ENCODE measurements at regions not wholly inside any gene's neighbourhood (a gene's known extent, or its start where the extent isn't known, plus 50 kb on each side); places are given as distances from the start of the nearest gene placed in this dataset.
"Not testable (repeated sequence)": the region's sequence is repeated elsewhere in the genome, so short reads cannot be mapped to it uniquely, and the experiment has no call there.

GRCh38 chrX:31014474-31014873 is 57.4 kb downstream of the FTHL17 start:
- not testable (repeated sequence) for ATAC-seq (replicated peaks); H3K36me3 Mint-ChIP-seq (ENCODE audit: low read depth); H3K4me3 Mint-ChIP-seq; H3K27ac Mint-ChIP-seq; H3K27me3 Mint-ChIP-seq; H3K4me1 Mint-ChIP-seq; H3K9me3 Mint-ChIP-seq

DNA sequence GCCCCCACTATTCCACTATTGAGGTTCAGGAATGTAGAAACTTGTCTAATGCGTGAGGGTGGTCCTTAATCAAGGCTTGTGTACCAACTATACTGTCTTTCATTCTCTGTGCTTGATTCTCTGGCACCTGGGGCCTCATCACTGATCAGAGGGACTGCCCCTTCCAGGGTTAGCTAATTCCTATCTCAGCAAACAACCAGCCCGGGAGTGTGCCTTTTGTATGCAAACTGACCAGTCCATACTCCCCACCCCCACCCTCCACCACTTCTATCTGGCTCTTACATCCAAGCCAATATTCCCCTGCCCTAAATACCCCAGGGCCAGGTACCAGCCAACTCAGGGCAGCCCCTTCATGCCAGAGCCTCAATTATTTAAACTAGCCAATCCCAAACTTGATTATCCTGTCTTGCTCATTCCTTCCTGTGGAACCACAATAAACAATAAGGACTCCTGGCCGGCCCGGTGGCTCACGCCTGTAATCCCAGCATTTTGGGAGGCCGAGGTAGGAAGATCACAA is 59.3 kb downstream of the FTHL17 start:
- Mint-ChIP-seq H3K27ac (no peak overlapping the region), H3K36me3 (ENCODE audit: low read depth) (no peaks in the 10 kb centered on the region), H3K4me1 (no peaks in the 10 kb centered on the region), H3K4me3 (no peak overlapping the region), H3K9me3 (no peaks in the 10 kb centered on the region), H3K27me3 (no peaks in the 10 kb centered on the region)
- ATAC-seq (replicated peaks): no peak

DNA sequence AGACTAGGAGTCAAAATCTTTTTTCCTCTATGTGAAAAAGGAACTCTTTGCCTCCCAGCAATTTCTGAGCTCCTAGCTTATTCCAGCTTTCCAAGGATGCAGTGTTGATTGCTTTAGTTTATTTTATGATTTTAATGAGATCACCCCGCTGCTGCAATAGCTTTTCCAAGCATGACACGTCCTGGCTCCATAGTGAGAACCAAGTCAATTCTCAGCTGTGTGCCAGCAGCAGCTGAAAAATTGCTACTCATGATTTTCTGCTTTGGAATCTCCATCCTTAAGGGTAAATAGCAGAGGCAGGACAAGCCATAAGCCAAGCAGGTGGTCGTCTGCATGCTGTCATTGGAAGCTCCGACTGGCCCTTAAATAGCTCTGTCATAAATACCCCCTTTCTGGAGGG is 64.5 kb downstream of the FTHL17 start:
- Mint-ChIP-seq H3K9me3 (no peaks in the 10 kb centered on the region), H3K36me3 (ENCODE audit: low read depth) (no peaks in the 10 kb centered on the region), H3K4me3 (no peak overlapping the region), H3K27ac (no peak overlapping the region), H3K27me3 (no peaks in the 10 kb centered on the region), H3K4me1 (no peaks in the 10 kb centered on the region)
- ATAC-seq (replicated peaks): no peak

- Mint-ChIP-seq H3K9me3 (no peaks in the 10 kb centered on the region), H3K36me3 (ENCODE audit: low read depth) (no peaks in the 10 kb centered on the region), H3K4me1 (no peaks in the 10 kb centered on the region), H3K4me3 (no peak overlapping the region), H3K27ac (no peak overlapping the region), H3K27me3 (no peaks in the 10 kb centered on the region)
- ATAC-seq (replicated peaks): peak; percentile 54
Measured at GRCh38 chrX:31006027-31006426, 65.8 kb downstream of the FTHL17 start.

GRCh38 chrX:30997411-30997810 is 74.4 kb downstream of the FTHL17 start:
- ATAC-seq (replicated peaks): no peak
- Mint-ChIP-seq H3K27ac (no peak overlapping the region), H3K36me3 (ENCODE audit: low read depth) (no peaks in the 10 kb centered on the region), H3K4me1 (no peaks in the 10 kb centered on the region), H3K9me3 (no peaks in the 10 kb centered on the region), H3K27me3 (no peaks in the 10 kb centered on the region), H3K4me3 (no peak overlapping the region)

GRCh38 chrX:30995705-30996104 is 76.1 kb downstream of the FTHL17 start:
- Mint-ChIP-seq H3K9me3 (no peaks in the 10 kb centered on the region), H3K4me1 (no peaks in the 10 kb centered on the region), H3K36me3 (ENCODE audit: low read depth) (no peaks in the 10 kb centered on the region), H3K27me3 (no peaks in the 10 kb centered on the region), H3K27ac (no peak overlapping the region), H3K4me3 (no peak overlapping the region)
- no peak for ATAC-seq (replicated peaks)

DNA sequence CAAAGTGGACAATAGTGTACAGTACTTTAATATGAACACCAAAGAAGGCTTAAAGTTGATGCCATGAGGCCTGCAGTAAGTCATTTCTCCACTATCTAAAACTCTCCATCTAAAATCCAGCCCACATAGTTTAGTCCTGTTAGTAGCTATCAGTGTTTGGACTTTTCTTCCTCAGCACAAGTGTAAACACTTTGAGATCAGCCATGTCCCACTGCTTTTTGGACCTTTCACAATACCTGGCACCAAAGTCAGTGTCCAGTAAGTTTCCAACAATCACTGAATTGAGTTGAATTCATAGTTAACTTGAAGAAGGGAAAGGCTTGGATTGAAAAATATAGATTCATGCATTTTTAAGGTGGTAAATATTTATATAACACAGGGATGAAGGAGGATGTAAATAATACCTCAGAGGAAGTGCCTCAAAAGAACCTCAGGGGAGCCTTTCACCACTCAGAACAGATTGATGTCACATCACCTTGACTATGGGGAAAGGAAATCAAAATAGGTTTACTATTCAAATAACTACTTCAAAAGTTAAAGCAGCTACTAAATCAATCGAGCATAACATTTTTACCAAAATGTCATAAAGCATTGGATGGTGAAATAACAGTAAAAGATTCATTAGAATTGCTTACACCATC is 76.7 kb downstream of the FTHL17 start:
- Mint-ChIP-seq H3K27me3 (no peaks in the 10 kb centered on the region), H3K9me3 (no peaks in the 10 kb centered on the region), H3K27ac (no peak overlapping the region), H3K4me1 (no peaks in the 10 kb centered on the region), H3K36me3 (ENCODE audit: low read depth) (no peaks in the 10 kb centered on the region), H3K4me3 (no peak overlapping the region)
- ATAC-seq (replicated peaks): no peak

DNA sequence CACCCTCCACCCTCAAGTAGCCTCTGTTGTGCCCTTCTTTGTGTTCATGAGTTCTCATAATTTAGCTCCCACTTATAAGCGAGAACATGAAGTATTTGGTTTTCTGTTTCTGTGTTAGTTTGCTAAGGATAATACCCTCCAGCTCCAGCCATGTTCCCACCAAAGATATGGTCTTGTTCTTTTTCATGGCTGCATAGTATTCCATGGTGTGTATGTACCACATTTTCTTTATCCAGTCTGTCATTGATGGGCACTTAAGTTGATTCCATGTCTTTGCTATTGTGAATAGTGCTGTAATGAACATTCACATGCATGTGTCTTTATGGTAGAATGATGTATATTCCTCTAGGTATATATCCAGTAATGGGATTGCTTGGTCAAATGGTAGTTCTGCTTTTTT is 77.8 kb downstream of the FTHL17 start:
- H3K9me3 Mint-ChIP-seq; H3K27ac Mint-ChIP-seq; ATAC-seq (replicated peaks); H3K4me3 Mint-ChIP-seq; H3K27me3 Mint-ChIP-seq; H3K4me1 Mint-ChIP-seq; H3K36me3 Mint-ChIP-seq (ENCODE audit: low read depth): not testable (repeated sequence)

DNA sequence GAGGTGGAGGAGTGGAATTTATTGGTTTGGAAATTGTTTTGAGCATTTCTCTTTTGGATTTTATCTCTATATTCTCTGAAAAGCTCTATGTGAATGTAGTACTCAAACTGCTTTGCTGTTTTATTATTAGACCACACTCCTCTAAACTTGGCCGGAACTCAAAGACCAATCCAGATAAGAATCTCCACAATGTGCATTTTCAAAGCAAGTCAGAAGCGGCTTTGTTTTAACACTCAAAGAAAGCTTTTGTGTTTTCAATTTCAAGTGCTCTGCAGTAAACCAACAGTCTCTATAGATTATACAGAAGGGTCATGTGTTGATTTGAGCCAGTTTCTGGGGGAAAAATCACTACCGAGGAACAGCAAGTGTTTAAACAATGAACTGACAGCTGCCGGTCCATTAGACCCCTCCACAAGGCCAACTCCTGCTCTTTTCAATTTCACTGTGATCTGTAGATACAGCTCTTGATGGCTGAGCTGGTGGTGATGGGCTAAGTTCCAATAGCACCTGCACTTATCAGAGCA is 79.4 kb downstream of the FTHL17 start:
- no peak for ATAC-seq (replicated peaks)
- no peaks in the 10 kb centered on the region for H3K36me3 Mint-ChIP-seq (ENCODE audit: low read depth)
- no peaks in the 10 kb centered on the region for H3K4me1 Mint-ChIP-seq
- H3K4me3 Mint-ChIP-seq: no peak overlapping the region
- no peaks in the 10 kb centered on the region for H3K9me3 Mint-ChIP-seq
- H3K27ac Mint-ChIP-seq: no peak overlapping the region
- no peaks in the 10 kb centered on the region for H3K27me3 Mint-ChIP-seq

DNA sequence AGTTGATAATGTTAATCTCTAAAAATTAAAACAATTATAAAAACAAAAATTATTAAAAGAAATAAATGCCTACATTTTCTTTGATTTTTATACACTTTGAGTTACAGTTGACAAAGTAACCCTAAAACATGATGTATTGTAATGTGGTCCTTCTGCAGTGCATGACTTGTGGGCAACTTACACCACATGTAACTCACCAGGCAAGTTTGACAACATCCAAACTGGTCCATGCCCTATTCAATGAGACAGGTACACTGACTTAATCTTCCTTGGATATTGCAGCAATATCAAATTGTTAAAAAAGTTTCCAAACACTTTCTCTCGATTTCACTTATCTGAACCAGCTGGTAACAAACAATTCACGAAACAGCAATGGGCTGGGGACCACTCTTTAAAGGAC is 81.5 kb downstream of the FTHL17 start:
- no peak overlapping the region for H3K4me3 Mint-ChIP-seq
- no peaks in the 10 kb centered on the region for H3K36me3 Mint-ChIP-seq (ENCODE audit: low read depth)
- no peak for ATAC-seq (replicated peaks)
- H3K27me3 Mint-ChIP-seq: no peaks in the 10 kb centered on the region
- no peaks in the 10 kb centered on the region for H3K9me3 Mint-ChIP-seq
- no peaks in the 10 kb centered on the region for H3K4me1 Mint-ChIP-seq
- H3K27ac Mint-ChIP-seq: no peak overlapping the region

DNA sequence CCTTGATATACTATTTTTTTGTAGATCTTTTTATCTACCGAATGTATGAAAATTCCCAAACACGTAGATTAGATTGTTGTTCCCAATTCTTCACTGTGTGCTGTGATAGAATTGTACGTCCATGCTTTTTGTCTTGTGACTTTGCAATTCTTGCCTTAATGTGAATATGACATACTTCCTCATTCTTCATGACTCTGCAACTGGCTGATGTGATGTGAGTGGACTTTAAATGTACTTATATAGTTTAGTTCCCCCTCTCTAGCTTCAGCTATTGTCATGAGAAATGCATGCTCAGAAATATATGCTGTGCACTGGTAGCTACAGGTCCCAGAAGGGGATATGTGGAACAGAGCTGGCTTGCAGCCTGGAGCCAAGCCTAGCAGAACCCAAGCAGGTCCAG is 89.4 kb downstream of the FTHL17 start:
- Mint-ChIP-seq H3K27me3 (peaks cover 4% of the 10 kb centered on the region), H3K4me1 (peaks cover 5% of the 10 kb centered on the region), H3K9me3 (no peaks in the 10 kb centered on the region), H3K27ac (no peak overlapping the region), H3K36me3 (ENCODE audit: low read depth) (no peaks in the 10 kb centered on the region), H3K4me3 (no peak overlapping the region)
- ATAC-seq (replicated peaks): no peak

GRCh38 chrX:30981968-30982367 is 89.9 kb downstream of the FTHL17 start:
- Mint-ChIP-seq H3K27ac (no peak overlapping the region), H3K36me3 (ENCODE audit: low read depth) (no peaks in the 10 kb centered on the region), H3K9me3 (no peaks in the 10 kb centered on the region), H3K4me1 (peaks cover 5% of the 10 kb centered on the region), H3K4me3 (no peak overlapping the region), H3K27me3 (peaks cover 4% of the 10 kb centered on the region)
- ATAC-seq (replicated peaks): peak; percentile 69

DNA sequence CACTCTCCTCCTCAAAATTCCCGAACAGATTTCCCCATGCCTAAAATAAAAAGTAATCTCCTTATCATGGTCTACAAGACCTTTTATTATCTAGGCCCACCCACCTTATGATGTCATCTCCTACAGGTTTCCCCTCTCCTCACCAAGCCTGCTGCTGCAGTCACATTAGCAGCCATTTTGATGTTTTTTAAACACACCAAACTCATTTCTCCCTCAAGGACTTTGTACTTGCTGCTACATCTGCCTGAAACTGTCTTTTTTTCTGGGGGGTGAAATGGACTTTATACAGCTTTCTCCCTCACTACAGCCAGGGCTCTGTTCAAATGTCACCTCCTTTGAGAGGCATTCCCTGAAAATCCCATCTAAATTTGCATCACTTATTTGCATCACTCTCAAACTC is 90.2 kb upstream of the TAB3 start:
- Mint-ChIP-seq H3K36me3 (ENCODE audit: low read depth) (no peaks in the 10 kb centered on the region), H3K9me3 (no peaks in the 10 kb centered on the region), H3K4me1 (peaks cover 5% of the 10 kb centered on the region), H3K27me3 (peaks cover 4% of the 10 kb centered on the region), H3K27ac (no peak overlapping the region), H3K4me3 (no peak overlapping the region)
- no peak for ATAC-seq (replicated peaks)

- H3K36me3 Mint-ChIP-seq (ENCODE audit: low read depth): no peaks in the 10 kb centered on the region
- no peaks in the 10 kb centered on the region for H3K9me3 Mint-ChIP-seq
- H3K27ac Mint-ChIP-seq: no peak overlapping the region
- H3K4me1 Mint-ChIP-seq: no peaks in the 10 kb centered on the region
- ATAC-seq (replicated peaks): no peak
- H3K27me3 Mint-ChIP-seq: no peaks in the 10 kb centered on the region
- no peak overlapping the region for H3K4me3 Mint-ChIP-seq
Measured at GRCh38 chrX:30975467-30975866, 86.4 kb upstream of the TAB3 start.

GRCh38 chrX:30973784-30974427 is 84.9 kb upstream of the TAB3 start:
- ATAC-seq (replicated peaks): no peak
- no peak overlapping the region for H3K4me3 Mint-ChIP-seq
- no peaks in the 10 kb centered on the region for H3K36me3 Mint-ChIP-seq (ENCODE audit: low read depth)
- no peaks in the 10 kb centered on the region for H3K27me3 Mint-ChIP-seq
- no peaks in the 10 kb centered on the region for H3K9me3 Mint-ChIP-seq
- H3K4me1 Mint-ChIP-seq: no peaks in the 10 kb centered on the region
- H3K27ac Mint-ChIP-seq: no peak overlapping the region
